ENCODE measurements at regions not wholly inside any gene's neighbourhood (a gene's known extent, or its start where the extent isn't known, plus 50 kb on each side); places are given as distances from the start of the nearest gene placed in this dataset.

DNA sequence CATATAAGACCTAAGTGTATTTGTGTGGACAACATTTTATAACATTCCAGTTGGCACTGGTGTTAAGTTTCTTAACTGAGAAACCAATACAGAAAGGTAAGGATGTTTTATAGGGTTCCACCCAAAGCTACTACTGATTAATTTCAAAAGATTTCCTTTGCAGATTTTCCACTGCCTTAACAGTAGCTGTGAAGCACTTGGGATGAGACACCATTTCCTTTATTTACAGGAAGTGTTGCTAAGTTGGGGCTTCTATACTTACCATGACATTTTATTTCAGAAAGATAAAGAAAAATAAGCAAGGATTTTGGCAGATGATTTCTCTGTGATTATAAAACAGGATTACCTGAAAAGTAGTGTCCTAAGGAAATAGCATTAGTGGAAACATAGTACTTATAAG, 234.3 kb downstream of the CALCRL start:
- DNase-seq (ENCODE audit: low read depth, low spot score) = no peak
- in situ Hi-C loops (cut with HindIII; ENCODE audit: low sequenced_read_pairs) = no loop called here
- TF ChIP-seq, protein P1, sequence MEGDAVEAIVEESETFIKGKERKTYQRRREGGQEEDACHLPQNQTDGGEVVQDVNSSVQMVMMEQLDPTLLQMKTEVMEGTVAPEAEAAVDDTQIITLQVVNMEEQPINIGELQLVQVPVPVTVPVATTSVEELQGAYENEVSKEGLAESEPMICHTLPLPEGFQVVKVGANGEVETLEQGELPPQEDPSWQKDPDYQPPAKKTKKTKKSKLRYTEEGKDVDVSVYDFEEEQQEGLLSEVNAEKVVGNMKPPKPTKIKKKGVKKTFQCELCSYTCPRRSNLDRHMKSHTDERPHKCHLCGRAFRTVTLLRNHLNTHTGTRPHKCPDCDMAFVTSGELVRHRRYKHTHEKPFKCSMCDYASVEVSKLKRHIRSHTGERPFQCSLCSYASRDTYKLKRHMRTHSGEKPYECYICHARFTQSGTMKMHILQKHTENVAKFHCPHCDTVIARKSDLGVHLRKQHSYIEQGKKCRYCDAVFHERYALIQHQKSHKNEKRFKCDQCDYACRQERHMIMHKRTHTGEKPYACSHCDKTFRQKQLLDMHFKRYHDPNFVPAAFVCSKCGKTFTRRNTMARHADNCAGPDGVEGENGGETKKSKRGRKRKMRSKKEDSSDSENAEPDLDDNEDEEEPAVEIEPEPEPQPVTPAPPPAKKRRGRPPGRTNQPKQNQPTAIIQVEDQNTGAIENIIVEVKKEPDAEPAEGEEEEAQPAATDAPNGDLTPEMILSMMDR (IDR thresholded peaks at IDR 0.05; ENCODE audit: low read depth, low read length) = no peak
- no peak overlapping the region for H3K4me3 ChIP-seq (ENCODE audit: low read depth, low read length)

DNA sequence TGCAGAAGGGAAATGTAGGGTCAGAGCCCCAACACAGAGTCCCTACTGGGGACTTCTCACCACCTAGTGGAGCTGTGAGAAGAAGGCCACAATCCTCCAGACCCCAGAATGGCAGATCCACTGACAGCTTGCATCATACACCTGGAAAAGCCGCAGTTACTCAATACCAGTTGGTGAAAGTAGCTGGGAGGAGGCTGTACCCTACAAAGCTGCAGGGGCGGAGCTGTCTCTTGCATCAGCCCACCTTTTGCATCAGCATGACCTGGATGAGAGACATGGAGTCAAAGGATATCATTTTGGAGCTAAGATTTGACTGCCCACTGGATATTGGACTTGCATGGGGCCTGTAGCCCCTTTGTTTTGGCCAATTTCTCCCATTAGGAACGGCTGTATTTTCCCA, 237.3 kb downstream of the CALCRL start:
- no peak for DNase-seq (ENCODE audit: low read depth, low spot score)
- in situ Hi-C loops (cut with HindIII; ENCODE audit: low sequenced_read_pairs) = no loop called here
- TF ChIP-seq, protein P1 (IDR thresholded peaks at IDR 0.05; ENCODE audit: low read depth, low read length) = no peak
- no peak overlapping the region for H3K4me3 ChIP-seq (ENCODE audit: low read depth, low read length)

DNA sequence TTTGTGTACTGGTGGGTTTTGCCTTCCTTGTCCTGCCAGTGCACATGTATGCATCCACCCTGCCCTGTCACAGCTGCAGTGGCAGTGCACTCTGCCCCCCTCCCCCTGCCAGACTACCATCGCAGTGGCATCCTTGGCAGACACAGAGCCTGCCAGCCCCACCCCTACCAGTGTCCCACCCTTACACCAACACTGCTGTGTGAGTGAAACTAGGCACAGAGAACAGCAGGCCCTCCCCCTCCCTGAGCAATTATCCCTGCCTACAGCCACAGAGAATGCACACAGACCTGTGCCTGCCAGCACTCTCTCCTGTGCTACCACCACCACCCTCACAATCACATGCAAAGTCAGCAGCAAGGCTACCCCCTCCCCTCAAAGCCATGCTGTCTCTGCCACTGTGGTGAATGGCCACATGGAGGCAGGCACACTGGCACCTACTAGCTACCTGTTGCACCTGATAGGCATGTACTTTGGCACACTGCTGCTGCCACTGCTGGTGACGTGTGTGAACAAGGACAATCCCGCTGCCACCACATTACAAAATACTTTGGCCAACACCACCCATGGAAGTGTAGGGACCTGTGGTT, 239.8 kb downstream of the CALCRL start:
- no peak overlapping the region for H3K4me3 ChIP-seq (ENCODE audit: low read depth, low read length)
- DNase-seq (ENCODE audit: low read depth, low spot score) = no peak
- in situ Hi-C loops (cut with HindIII; ENCODE audit: low sequenced_read_pairs) = no loop called here
- TF ChIP-seq, protein P1 (IDR thresholded peaks at IDR 0.05; ENCODE audit: low read depth, low read length) = no peak

DNA sequence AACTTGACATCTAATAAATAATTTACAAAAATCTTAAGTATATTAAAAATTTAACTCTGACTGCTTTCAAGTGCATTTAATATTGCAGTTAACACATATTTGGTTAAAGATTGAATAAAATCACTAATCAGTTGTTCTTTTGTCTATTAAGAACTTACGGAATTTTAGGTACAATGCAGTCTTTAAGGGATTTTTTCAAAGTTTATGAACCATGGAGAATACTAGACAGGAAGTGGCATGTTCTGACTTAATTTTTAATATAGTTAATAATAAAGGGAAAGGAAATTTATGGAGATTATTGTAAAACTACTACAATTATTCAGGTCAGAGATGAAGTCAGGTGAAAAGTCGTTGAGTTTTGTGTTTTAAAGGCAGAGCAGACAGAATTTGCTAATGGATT, 240.9 kb downstream of the CALCRL start:
- H3K4me3 ChIP-seq (ENCODE audit: low read depth, low read length) = no peak overlapping the region
- TF ChIP-seq, protein P1 (IDR thresholded peaks at IDR 0.05; ENCODE audit: low read depth, low read length) = no peak
- DNase-seq (ENCODE audit: low read depth, low spot score) = no peak
- in situ Hi-C loops (cut with HindIII; ENCODE audit: low sequenced_read_pairs) = no loop called here

DNA sequence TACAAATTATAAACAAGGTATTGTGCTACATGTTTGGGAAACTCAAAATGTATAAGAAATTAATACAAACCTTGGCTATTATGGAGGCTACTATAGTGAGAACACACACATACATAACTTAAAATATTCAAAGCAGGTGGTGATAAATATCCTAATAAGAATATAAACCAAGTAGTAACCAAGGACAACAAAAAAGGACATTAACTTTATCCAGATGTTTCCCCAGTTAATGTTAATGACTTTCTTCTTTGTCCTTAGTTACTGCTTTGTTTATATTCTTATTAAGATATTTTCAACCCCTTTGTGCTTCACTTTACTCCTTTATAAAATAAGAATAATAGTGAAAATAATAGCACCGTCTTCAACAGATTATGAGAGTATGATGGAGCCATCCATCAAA, 241.6 kb downstream of the CALCRL start:
- no peak overlapping the region for H3K4me3 ChIP-seq (ENCODE audit: low read depth, low read length)
- in situ Hi-C loops (cut with HindIII; ENCODE audit: low sequenced_read_pairs) = no loop called here
- DNase-seq (ENCODE audit: low read depth, low spot score) = no peak
- TF ChIP-seq, protein P1 (IDR thresholded peaks at IDR 0.05; ENCODE audit: low read depth, low read length) = no peak

DNA sequence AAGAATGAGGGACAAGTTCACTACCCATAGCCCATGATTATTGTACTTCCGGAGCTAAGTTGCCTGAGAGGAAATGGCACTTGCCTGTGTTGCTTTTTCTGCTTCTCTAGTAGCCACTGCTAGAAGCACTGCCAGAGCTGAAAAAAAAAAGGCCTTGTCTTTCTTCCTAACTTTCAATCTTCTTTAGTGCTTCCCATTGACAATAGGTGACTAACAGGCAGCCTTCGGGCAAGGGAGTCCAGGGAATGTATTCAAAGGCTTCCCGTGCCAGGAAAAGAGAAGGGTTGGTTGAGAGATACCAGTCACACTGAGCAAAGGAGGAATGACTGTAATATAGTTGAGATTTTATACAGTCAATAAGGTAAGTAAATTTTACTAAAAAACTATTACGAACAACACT, 242.0 kb downstream of the CALCRL start:
- no peak for DNase-seq (ENCODE audit: low read depth, low spot score)
- in situ Hi-C loops (cut with HindIII; ENCODE audit: low sequenced_read_pairs) = no loop called here
- TF ChIP-seq, protein P1 (IDR thresholded peaks at IDR 0.05; ENCODE audit: low read depth, low read length) = no peak
- no peak overlapping the region for H3K4me3 ChIP-seq (ENCODE audit: low read depth, low read length)

DNA sequence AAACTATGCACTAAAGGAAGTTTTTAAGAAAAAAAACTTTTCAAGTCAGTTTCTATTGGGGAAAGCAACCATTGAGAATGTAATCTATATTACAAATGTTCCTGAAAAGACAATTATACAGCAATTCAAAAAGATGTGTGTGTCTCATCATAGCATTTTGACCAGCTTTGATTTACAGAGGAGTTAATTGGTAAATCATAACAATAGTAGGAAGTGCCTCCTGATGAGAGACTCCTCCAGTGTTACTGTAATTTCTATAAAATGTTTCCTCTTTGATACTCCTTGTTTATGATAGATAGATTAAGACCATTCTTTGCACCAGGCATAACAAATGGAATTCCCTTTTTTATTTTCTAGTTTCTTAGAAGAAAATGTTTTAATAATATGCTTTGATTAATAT, 249.9 kb downstream of the CALCRL start:
- H3K4me3 ChIP-seq (ENCODE audit: low read depth, low read length) = no peak overlapping the region
- DNase-seq (ENCODE audit: low read depth, low spot score) = no peak
- in situ Hi-C loops (cut with HindIII; ENCODE audit: low sequenced_read_pairs) = no loop called here
- TF ChIP-seq, protein P1 (IDR thresholded peaks at IDR 0.05; ENCODE audit: low read depth, low read length) = no peak
